ENCODE measurements at regions not wholly inside any gene's neighbourhood (a gene's known extent, or its start where the extent isn't known, plus 50 kb on each side); places are given as distances from the start of the nearest gene placed in this dataset.

- TF ChIP-seq, protein P1, sequence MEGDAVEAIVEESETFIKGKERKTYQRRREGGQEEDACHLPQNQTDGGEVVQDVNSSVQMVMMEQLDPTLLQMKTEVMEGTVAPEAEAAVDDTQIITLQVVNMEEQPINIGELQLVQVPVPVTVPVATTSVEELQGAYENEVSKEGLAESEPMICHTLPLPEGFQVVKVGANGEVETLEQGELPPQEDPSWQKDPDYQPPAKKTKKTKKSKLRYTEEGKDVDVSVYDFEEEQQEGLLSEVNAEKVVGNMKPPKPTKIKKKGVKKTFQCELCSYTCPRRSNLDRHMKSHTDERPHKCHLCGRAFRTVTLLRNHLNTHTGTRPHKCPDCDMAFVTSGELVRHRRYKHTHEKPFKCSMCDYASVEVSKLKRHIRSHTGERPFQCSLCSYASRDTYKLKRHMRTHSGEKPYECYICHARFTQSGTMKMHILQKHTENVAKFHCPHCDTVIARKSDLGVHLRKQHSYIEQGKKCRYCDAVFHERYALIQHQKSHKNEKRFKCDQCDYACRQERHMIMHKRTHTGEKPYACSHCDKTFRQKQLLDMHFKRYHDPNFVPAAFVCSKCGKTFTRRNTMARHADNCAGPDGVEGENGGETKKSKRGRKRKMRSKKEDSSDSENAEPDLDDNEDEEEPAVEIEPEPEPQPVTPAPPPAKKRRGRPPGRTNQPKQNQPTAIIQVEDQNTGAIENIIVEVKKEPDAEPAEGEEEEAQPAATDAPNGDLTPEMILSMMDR (IDR thresholded peaks at IDR 0.05; ENCODE audit: poor library complexity): no peak
- TF ChIP-seq EZH2 (IDR thresholded peaks at IDR 0.05; ENCODE audit: borderline replicate concordance): no peak
- TF ChIP-seq EZH2phosphoT487 (IDR thresholded peaks at IDR 0.05; ENCODE audit: low read depth, severe bottlenecking, unreplicated experiment): no peak
These were observed 106.4 kb downstream of the C1orf94 start for GRCh38 chr1:34283142-34283541.

Measured in hepatocyte (in vitro differentiated cells).